ENCODE measurements at regions not wholly inside any gene's neighbourhood (a gene's known extent, or its start where the extent isn't known, plus 50 kb on each side); places are given as distances from the start of the nearest gene placed in this dataset.

GRCh38 chr10:78481842-78482241 lies 448.2 kb downstream of the RPS24 start:
- DNase-seq (ENCODE audit: low spot score), result no peak

- DNase-seq (ENCODE audit: low spot score), result no peak
These were observed 450.0 kb downstream of the RPS24 start for GRCh38 chr10:78483641-78484040.

- no peak for DNase-seq (ENCODE audit: low spot score)
These were observed 455.4 kb downstream of the RPS24 start for GRCh38 chr10:78489034-78489433.

- no peak for DNase-seq (ENCODE audit: low spot score)
These were observed 458.1 kb downstream of the RPS24 start for GRCh38 chr10:78491812-78492211.

- DNase-seq (ENCODE audit: low spot score), result no peak
These were observed 458.8 kb downstream of the RPS24 start for GRCh38 chr10:78492424-78492823.

- DNase-seq (ENCODE audit: low spot score), result no peak
These were observed 460.5 kb downstream of the RPS24 start for GRCh38 chr10:78494179-78494578.

GRCh38 chr10:78502210-78502936 lies 468.7 kb downstream of the RPS24 start:
- no peak for DNase-seq (ENCODE audit: low spot score)

- DNase-seq (ENCODE audit: low spot score), result no peak
These were observed 470.5 kb downstream of the RPS24 start for GRCh38 chr10:78504181-78504580.

GRCh38 chr10:78505657-78506056 lies 472.0 kb downstream of the RPS24 start:
- no peak for DNase-seq (ENCODE audit: low spot score)

- no peak for DNase-seq (ENCODE audit: low spot score)
These were observed 473.0 kb downstream of the RPS24 start for GRCh38 chr10:78506614-78507013.

- no peak for DNase-seq (ENCODE audit: low spot score)
These were observed 474.0 kb downstream of the RPS24 start for GRCh38 chr10:78507510-78508160.

- no peak for DNase-seq (ENCODE audit: low spot score)
These were observed 475.5 kb downstream of the RPS24 start for GRCh38 chr10:78508955-78509748.

GRCh38 chr10:78510566-78511323 lies 477.1 kb downstream of the RPS24 start:
- no peak for DNase-seq (ENCODE audit: low spot score)

- DNase-seq (ENCODE audit: low spot score), result no peak
These were observed 477.9 kb downstream of the RPS24 start for GRCh38 chr10:78511324-78512204.

- no peak for DNase-seq (ENCODE audit: low spot score)
These were observed 478.5 kb downstream of the RPS24 start for GRCh38 chr10:78512205-78512550.

GRCh38 chr10:78513330-78513729 lies 479.7 kb downstream of the RPS24 start:
- DNase-seq (ENCODE audit: low spot score), result no peak

GRCh38 chr10:78513986-78514385 lies 480.3 kb downstream of the RPS24 start:
- no peak for DNase-seq (ENCODE audit: low spot score)

- no peak for DNase-seq (ENCODE audit: low spot score)
These were observed 480.8 kb downstream of the RPS24 start for GRCh38 chr10:78514459-78514858.

GRCh38 chr10:78515038-78515872 lies 481.6 kb downstream of the RPS24 start:
- no peak for DNase-seq (ENCODE audit: low spot score)

GRCh38 chr10:78515873-78516153 lies 482.1 kb downstream of the RPS24 start:
- DNase-seq (ENCODE audit: low spot score), result no peak

- no peak for DNase-seq (ENCODE audit: low spot score)
These were observed 482.6 kb downstream of the RPS24 start for GRCh38 chr10:78516236-78516635.
